NCI-H2227 (cell line): ENCODE measurements at regions not wholly inside any gene's neighbourhood (a gene's known extent, or its start where the extent isn't known, plus 50 kb on each side); places are given as distances from the start of the nearest gene placed in this dataset.

Experiments used
- DNase-seq: peaks from one replicate; lab custom pipeline; 2025; ENCODE audit not compliant: unreplicated experiment; lab: John Stamatoyannopoulos, UW

GRCh38 chr10:65796472-65796871 is 1129.4 kb upstream of the LRRTM3 start:
- DNase-seq = no peak

DNA sequence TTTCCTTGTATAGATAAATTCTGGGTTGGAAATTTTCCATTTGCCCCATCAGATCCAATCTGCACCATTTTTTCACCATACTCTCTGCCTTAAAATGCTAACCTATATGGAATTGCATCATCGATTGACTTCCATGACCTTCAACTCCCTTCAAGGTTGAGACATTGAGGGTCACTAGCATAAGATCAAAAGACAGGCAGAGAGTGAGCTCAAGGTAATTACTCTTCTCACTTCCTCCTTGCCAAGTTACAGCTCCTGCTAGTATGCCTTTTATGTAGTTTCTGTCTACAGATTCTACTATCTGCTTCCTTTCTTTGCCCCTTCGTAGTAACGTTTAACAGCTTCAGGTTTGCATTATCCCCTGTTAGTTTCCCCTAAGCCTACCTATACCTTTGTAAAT is 1127.7 kb upstream of the LRRTM3 start:
- no peak for DNase-seq

DNA sequence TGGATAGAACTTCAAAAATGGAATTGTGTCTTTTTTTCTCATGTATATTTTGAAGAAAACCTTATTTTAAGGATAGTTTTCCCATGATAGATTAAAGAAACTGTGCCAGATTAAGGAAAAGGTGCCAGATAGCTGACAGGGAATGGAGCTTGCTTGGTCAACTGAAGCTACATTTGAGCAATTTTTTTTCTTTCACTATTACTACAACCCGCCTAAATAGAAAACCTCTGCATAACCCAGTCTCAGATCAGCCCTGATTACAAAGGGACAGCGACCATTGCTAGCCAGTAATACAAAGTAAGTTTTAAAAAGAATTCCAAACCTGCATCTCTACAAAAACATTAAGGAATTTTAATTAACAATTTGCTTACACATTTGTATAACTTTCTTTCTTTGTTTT is 1123.4 kb upstream of the LRRTM3 start:
- no peak for DNase-seq

- no peak for DNase-seq
Measured at GRCh38 chr10:65805511-65805910, 1120.3 kb upstream of the LRRTM3 start.

- no peak for DNase-seq
Measured at GRCh38 chr10:65805993-65806392, 1119.8 kb upstream of the LRRTM3 start.

DNA sequence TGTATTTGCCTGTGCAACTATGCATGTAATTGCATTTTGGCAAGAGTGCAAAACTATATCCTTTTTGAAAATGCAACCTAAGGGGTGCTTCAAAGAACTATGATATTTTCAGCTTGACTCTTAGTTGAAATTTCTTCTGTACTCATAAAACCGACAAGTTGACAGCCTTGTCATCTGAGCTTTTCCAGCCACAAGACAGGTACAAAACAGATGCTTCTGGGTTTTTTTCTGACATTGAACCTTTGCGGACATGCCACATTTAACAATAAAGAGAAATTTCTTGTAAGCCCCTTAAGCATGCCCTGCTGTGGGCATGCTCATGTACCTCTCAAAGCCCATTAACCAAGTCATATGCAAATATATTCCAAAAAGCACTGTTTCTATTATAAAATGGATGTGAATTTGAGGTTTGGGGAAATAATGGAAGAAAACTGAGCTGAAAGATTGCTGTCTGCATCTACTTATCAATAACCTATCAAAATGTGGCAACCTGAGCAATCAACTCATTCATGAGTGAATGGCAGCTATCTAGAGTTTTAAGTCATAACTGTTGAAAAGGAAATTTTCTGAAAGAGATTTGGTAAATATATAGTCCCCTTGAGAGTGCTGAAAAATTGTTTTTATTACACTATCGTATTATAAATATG is 1117.0 kb upstream of the LRRTM3 start:
- no peak for DNase-seq

DNA sequence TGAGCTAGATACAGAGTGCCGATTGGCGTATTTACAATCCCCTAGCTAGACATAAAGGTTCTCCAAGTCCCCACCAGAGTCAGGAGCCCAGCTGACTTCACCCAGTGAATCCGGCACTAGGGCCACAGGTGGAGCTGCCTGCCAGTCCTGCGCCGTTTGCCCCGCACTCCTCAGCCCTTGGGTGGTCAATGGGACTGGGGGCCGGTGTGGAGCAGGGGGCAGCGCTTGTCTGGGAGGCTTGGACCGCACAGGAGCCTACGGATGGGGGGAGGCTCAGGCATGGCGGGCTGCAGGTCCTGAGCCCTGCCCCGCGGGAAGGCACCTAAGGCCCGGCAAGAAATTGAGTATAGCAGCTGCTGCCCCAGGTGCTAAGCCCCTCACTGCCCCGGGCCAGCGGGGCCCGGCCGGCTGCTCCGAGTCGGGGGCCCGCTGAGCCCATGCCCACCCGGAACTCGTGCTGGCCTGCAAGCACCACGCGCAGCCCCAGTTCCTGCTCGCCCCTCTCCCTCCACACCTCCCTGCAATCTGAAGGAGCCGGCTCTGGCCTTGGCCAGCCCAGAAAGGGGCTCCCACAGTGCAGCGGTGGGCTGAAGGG is 1113.8 kb upstream of the LRRTM3 start:
- DNase-seq = no peak

- no peak for DNase-seq
Measured at GRCh38 chr10:65816536-65816935, 1109.3 kb upstream of the LRRTM3 start.

DNA sequence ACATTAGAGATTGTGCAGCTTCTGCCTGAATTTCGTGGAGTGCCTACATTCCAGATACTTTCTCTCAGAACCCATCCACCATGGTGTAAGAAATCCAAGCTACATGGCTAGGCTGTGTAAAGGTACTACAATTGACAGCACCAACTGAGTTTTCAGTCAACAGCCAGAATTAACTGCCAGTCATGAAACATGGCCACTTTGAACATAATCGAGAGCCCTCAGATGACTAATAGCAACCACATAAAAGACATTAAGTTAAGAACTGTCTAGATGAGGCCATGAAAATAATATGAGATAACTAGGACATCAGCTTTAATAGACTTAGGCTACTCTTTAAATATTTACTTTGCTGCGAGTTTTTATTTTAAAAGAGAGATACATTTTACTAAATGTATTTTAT is 1106.8 kb upstream of the LRRTM3 start:
- DNase-seq = no peak

GRCh38 chr10:65827359-65827758 is 1098.5 kb upstream of the LRRTM3 start:
- no peak for DNase-seq

- no peak for DNase-seq
Measured at GRCh38 chr10:65838811-65839210, 1087.0 kb upstream of the LRRTM3 start.

- DNase-seq = no peak
Measured at GRCh38 chr10:65843203-65843602, 1082.6 kb upstream of the LRRTM3 start.

- no peak for DNase-seq
Measured at GRCh38 chr10:65845916-65846315, 1079.9 kb upstream of the LRRTM3 start.

GRCh38 chr10:65846541-65846940 is 1079.3 kb upstream of the LRRTM3 start:
- DNase-seq = no peak

DNA sequence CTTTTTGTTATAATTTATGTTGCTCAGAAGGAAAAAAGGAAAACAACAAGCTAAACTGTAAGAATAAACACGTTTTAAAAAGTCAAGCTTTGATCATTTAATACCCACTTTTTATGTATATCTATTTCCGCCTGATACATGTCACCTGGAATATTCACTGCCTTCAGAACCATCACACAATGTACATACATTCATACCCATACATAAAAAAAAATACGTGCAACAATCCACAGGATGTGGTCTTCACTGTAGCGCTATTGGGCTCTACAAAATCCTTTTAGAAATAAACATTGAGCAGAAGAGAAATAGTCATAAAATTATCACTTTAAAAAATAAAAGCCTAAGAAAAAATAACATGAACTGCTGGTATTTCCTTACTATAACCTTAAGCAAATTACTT is 1078.9 kb upstream of the LRRTM3 start:
- no peak for DNase-seq

GRCh38 chr10:65847436-65848230 is 1078.2 kb upstream of the LRRTM3 start:
- no peak for DNase-seq

GRCh38 chr10:65858841-65859240 is 1067.0 kb upstream of the LRRTM3 start:
- no peak for DNase-seq

GRCh38 chr10:65861249-65861648 is 1064.6 kb upstream of the LRRTM3 start:
- no peak for DNase-seq
